GM12874 (cell line): ENCODE measurements at regions not wholly inside any gene's neighbourhood (a gene's known extent, or its start where the extent isn't known, plus 50 kb on each side); places are given as distances from the start of the nearest gene placed in this dataset.

Experiments
- CTCF ChIP-seq: IDR thresholded peaks from 2 replicates; pipeline ENCODE4 v1.5.1; 2011; ENCODE audit warnings: low read depth, mild to moderate bottlenecking, control low read depth, low read length, moderate library complexity; ENCODE audit not compliant: insufficient read depth

DNA sequence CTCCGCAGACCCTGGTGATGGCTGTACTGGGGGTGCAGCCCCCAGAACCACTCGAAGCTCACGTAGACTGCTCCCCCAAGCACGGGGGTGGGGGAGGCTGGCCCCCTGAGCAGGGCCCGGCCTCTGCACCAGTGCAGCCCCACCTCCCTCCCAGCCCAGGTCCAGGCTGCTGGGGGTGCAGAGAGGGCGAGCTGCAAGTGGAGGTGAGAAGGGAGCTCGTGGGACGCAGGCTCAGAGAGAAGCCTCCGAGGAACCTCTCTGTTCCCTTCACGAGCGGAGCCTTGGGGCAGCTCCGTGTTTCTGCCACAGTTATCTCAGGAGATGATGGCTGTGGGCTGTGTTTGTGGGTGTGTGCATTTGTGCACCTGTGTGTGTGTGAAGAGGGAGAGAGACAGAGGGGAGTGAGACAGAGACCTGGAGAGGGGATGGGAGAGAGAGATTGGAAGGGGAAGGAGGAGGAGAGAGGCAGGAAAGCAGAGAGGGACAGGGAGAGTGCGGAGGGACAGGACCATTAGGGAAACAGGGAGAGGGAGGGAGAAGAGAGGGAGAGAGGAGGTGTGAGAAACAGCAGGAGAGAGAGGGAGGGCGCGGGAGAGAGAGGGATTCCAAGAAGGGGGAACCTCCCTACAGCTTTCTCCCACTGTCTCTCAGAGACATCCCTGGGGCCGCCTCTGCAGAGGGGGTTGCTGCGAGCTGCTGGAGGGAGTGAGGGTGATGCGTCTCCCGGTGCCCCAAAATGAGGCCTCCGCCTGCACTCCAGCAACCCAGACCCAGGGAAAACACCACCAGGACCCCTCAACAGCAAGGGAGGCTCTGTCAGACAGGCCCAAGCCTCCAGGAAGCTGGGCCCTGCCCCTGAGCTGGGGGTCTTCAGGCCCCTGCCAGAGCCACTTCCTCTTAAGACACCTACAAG, 1488.6 kb downstream of the BRD1 start:
- no peak for TF ChIP-seq CTCF

DNA sequence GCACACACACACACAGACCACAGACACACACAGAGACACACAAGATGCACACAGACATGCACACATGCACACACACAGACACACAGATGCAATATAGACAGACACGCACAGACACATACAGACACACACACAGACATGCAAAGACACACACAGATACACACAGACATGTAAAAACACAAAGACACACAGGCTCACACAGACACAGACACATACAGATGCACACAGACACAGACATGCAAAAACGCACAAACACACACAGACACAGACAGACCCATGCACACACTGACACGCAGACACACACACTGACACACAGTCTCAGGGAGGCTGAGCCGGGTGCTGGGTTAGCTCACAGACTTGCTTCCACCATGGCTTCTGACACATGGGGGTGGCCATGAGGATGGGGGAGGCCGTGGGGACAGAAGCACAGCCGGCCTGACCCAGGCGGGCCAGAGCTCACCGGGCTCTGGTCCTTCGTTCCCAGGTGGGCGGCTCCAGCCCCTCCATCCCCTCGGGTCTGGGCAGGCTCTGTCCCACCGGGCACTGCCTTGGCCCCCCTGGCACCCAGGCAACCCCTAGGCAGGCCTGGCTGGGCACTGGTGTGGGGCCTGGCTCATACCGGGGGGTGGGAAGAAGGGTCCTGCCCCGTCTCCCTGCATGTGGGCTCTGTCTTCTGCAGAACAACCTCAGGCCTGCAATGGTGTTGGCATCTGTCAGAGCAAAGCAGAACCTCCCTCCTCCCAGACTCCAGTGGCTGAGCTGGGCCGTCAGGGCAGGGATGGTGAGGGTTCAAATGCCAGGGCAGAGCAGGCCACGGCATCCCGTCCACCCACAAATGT, 1489.5 kb downstream of the BRD1 start:
- TF ChIP-seq CTCF = no peak

- no peak for TF ChIP-seq CTCF
These were observed 1491.2 kb downstream of the BRD1 start for GRCh38 chr22:48336339-48337060.

GRCh38 chr22:48335442-48336139, 1492.1 kb downstream of the BRD1 start:
- TF ChIP-seq CTCF = no peak

DNA sequence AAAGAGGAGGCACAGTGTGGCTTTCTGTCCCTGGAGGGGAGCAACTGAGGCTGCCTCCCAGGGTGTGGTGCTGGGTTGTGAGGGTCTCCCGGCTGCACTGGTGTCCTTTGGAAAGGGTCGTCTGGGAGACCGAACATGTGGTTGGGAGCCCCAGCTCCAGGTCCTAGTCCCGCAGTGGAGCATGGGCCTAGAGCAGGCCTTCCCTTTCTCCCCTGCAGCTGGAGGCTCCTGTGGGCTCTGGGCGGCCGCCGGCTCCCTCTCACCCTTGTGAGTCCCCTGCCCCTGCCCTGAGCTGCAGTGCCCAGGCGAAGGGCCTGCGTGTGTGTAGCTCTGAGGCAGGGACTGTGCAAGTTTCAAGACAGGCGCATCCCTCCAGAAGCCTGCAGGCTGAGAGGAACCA, 1492.7 kb downstream of the BRD1 start:
- no peak for TF ChIP-seq CTCF

- no peak for TF ChIP-seq CTCF
These were observed 1493.6 kb downstream of the BRD1 start for GRCh38 chr22:48333816-48334735.
